CD1c-positive myeloid dendritic cell (primary cell): ENCODE measurements at regions not wholly inside any gene's neighbourhood (a gene's known extent, or its start where the extent isn't known, plus 50 kb on each side); places are given as distances from the start of the nearest gene placed in this dataset.
"Not testable (repeated sequence)": the region's sequence is repeated elsewhere in the genome, so short reads cannot be mapped to it uniquely, and the experiment has no call there.

Experiments
- DNase-seq: peaks from one replicate; pipeline ENCODE4 v3.0.0-alpha.2; 2016; ENCODE audit errors: extremely low spot score

GRCh38 chr9:108074900-108075299 lies 585.3 kb upstream of the KLF4 start:
- DNase-seq: no peak

GRCh38 chr9:108073823-108074222 lies 584.3 kb upstream of the KLF4 start:
- no peak for DNase-seq

GRCh38 chr9:108072740-108073139 lies 583.2 kb upstream of the KLF4 start:
- DNase-seq: no peak

GRCh38 chr9:108070861-108071260 lies 581.3 kb upstream of the KLF4 start:
- no peak for DNase-seq

GRCh38 chr9:108069991-108070390 lies 580.4 kb upstream of the KLF4 start:
- DNase-seq: peak; percentile 52

- DNase-seq: no peak
Observed at GRCh38 chr9:108062680-108063079, 573.1 kb upstream of the KLF4 start.

- no peak for DNase-seq
Observed at GRCh38 chr9:108060175-108060574, 570.6 kb upstream of the KLF4 start.

GRCh38 chr9:108058135-108058814 lies 568.7 kb upstream of the KLF4 start:
- no peak for DNase-seq

GRCh38 chr9:108057421-108058134 lies 568.0 kb upstream of the KLF4 start:
- peak; percentile 41 for DNase-seq

- no peak for DNase-seq
Observed at GRCh38 chr9:108056805-108057386, 567.3 kb upstream of the KLF4 start.

- DNase-seq: peak; percentile 45
Observed at GRCh38 chr9:108056084-108056804, 566.7 kb upstream of the KLF4 start.

GRCh38 chr9:108054131-108054630 lies 564.6 kb upstream of the KLF4 start:
- no peak for DNase-seq

- DNase-seq: no peak
Observed at GRCh38 chr9:108053555-108054061, 564.0 kb upstream of the KLF4 start.

- DNase-seq: no peak
Observed at GRCh38 chr9:108052431-108053080, 563.0 kb upstream of the KLF4 start.

- DNase-seq: no peak
Observed at GRCh38 chr9:108050894-108051293, 561.3 kb upstream of the KLF4 start.

GRCh38 chr9:108049671-108050494 lies 560.3 kb upstream of the KLF4 start:
- DNase-seq: no peak

GRCh38 chr9:108049026-108049607 lies 559.5 kb upstream of the KLF4 start:
- no peak for DNase-seq

- no peak for DNase-seq
Observed at GRCh38 chr9:108048406-108049025, 558.9 kb upstream of the KLF4 start.

- DNase-seq: not testable (repeated sequence)
Observed at GRCh38 chr9:108047777-108048176, 558.2 kb upstream of the KLF4 start.

GRCh38 chr9:108047264-108047663 lies 557.7 kb upstream of the KLF4 start:
- no peak for DNase-seq
